ENCODE measurements at regions not wholly inside any gene's neighbourhood (a gene's known extent, or its start where the extent isn't known, plus 50 kb on each side); places are given as distances from the start of the nearest gene placed in this dataset.

DNA sequence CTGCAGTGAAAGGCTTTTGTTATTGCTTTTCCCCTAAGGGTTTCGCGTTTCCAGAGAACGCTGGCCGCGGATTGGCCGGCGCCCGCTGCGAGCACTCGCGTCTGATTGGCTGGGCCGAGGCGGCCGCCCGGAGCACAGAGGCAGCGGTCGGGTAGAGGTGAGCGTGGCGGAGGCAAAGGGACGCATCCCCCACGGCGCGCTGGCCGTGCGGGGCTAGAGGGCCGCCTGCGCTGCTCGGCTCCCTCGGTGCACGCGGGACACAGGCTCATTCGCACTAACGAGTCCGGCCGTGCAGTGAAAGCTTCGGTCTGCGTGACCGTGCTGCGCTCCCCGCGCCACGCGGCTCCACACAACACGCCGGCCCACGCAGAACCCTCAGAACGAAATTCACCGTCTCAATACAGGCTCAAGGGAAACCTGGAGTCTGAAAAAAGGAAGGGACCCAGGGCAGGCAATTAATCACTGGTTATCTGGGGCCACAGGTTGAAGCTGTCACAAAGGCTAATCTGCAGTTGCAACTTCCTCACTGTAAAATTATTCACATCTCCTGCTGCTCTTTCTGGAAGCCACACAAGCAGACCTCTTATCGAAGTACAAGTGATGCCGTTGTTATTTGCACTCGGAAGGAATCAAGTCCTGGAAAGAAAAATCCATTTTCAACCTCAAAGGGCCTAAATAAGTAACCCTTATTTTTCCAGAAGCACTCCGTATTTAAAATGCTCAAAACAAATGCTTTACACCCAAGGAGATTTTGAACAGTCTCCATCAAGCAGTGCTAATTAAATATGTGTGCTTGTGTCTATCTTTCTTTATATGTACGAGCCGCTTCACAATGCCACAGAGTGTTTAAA is 94.6 kb downstream of the ZNF608 start:
- no peak overlapping the region for H3K27ac ChIP-seq (ENCODE audit: low read depth, low read length)
- H2AFZ ChIP-seq (ENCODE audit: low read length): no peak overlapping the region
- TF ChIP-seq SIRT6 (IDR thresholded peaks at IDR 0.05; ENCODE audit: low read length): no peak
- no peak for TF ChIP-seq CHD1 (IDR thresholded peaks at IDR 0.05; ENCODE audit: low read depth, low read length)
- no peak for TF ChIP-seq KDM5A (IDR thresholded peaks at IDR 0.05; ENCODE audit: low read length)
- TF ChIP-seq ATF3 (IDR thresholded peaks at IDR 0.05; ENCODE audit: insufficient read depth, low read depth, low read length): no peak
- no peak for TF ChIP-seq EP300 (IDR thresholded peaks at IDR 0.05; ENCODE audit: borderline replicate concordance in 1 of 2, low read depth in 2 of 2, low read length in 2 of 2)
- no peak for TF ChIP-seq TCF12 (IDR thresholded peaks at IDR 0.05; ENCODE audit: low read depth, low read length)

More for the DNA sequence above, 94.6 kb downstream of the ZNF608 start:
- H3K9ac ChIP-seq (replicated peaks in 1 of 4; ENCODE audit: extremely low read depth in 1 of 4, low read depth in 3 of 4, low read length in 3 of 4): peak overlapping the region in 2 of 4 experiments; percentile 34 to 39; a peak in 2 of 7 replicates
- no peaks in the 10 kb centered on the region for H3K9me3 ChIP-seq (ENCODE audit: insufficient read depth in 2 of 2, low read depth in 1 of 2, low read length in 1 of 2)
- FAIRE-seq (no peak), DNase-seq (ENCODE audit: low read depth in 1 of 2, low spot score in 2 of 2) (peak in 1 of 2 experiments; percentile 87)
- no peak overlapping the region for H3K14ac ChIP-seq (ENCODE audit: insufficient read length)
- H2BK20ac ChIP-seq (ENCODE audit: low read length): peak overlapping the region; percentile 3; the same call in 1 of the 2 replicates
- peaks cover 2% of the 10 kb centered on the region; the same call in 1 of the 2 replicates for H3K23me2 ChIP-seq (ENCODE audit: low read depth, low read length)
- H2BK120ac ChIP-seq (replicated peaks; ENCODE audit: low read depth, low read length): no peak overlapping the region
- POLR2A ChIA-PET (ENCODE audit: partially characterized antibody): interaction anchor here (0.9 to 2.0 kb wide), 4 partner anchors 8 to 17 kb away, joined by 3 to 9 read pairs (median 5); no protein-coding TSS in a partner anchor
- H3K36me3 ChIP-seq (ENCODE audit: control insufficient read depth in 2 of 4, insufficient read depth in 4 of 4, low read length in 3 of 4): peaks cover 7 to 20% (median 18%) of the 10 kb centered on the region in 4 experiments; a peak in 7 of 8 replicates
- H3K79me1 ChIP-seq (ENCODE audit: low read depth, low read length): peaks cover 9% of the 10 kb centered on the region; the same call in 1 of the 2 replicates
- peak overlapping the region; percentile 72; the same call in 1 of the 2 replicates for H2BK12ac ChIP-seq (ENCODE audit: low read depth, low read length)
- peaks cover 5 to 17% (median 9%) of the 10 kb centered on the region in 4 experiments; a peak in 6 of 7 replicates for H3K4me1 ChIP-seq (replicated peaks in 1 of 4; ENCODE audit: control insufficient read depth in 3 of 4, insufficient read depth in 4 of 4, low read length in 3 of 4)
- no peak overlapping the region for H3K23ac ChIP-seq (ENCODE audit: insufficient read length)
- H3K79me2 ChIP-seq (ENCODE audit: control insufficient read depth in 1 of 2, insufficient read depth in 2 of 2, low read length in 2 of 2): peaks cover 4 to 86% of the 10 kb centered on the region in 2 experiments; a peak in 3 of 4 replicates
- no peak overlapping the region for H3K56ac ChIP-seq (replicated peaks; ENCODE audit: insufficient read length, low read depth, low read length)
- H4K20me1 ChIP-seq (replicated peaks in 1 of 2; ENCODE audit: control insufficient read depth in 1 of 2, insufficient read depth in 2 of 2, low read length in 2 of 2): peaks cover 2 to 3% of the 10 kb centered on the region in 2 experiments
- peak overlapping the region; percentile 76 for H4K5ac ChIP-seq (ENCODE audit: insufficient read length, low read depth, low read length)
- peak overlapping the region; percentile 93; the same call in 1 of the 2 replicates for H4K8ac ChIP-seq (ENCODE audit: extremely low read depth, insufficient read depth, low read length)
- peak overlapping the region; percentile 68; the same call in 1 of the 2 replicates for H2BK15ac ChIP-seq (ENCODE audit: low read length)
- peak overlapping the region; percentile 89; the same call in 1 of the 2 replicates for H2BK5ac ChIP-seq (ENCODE audit: low read depth, low read length)
- 10% methylated on average over 48 of the region's 54 CpGs; no CpG with 5 or more reads in 1 of the 2 experiments for WGBS, 2 experiments (ENCODE audit: extremely low coverage in 1 of 2, insufficient coverage in 1 of 2, insufficient read length in 1 of 2, insufficient replicate concordance in 2 of 2, low coverage in 1 of 2, low lambda C conversion rate in 2 of 2, missing lambda C conversion rate in 1 of 2)
- H3K4me2 ChIP-seq (ENCODE audit: insufficient read depth in 1 of 2, low read depth in 2 of 2, low read length in 2 of 2): peak overlapping the region; percentile 56 to 87
- H4K91ac ChIP-seq (replicated peaks; ENCODE audit: insufficient read length, low read length): peak overlapping the region; percentile 83
- H3K4ac ChIP-seq (replicated peaks; ENCODE audit: insufficient read length, low read depth, low read length): no peak overlapping the region
- no peaks in the 10 kb centered on the region for H3K27me3 ChIP-seq (replicated peaks in 1 of 4; ENCODE audit: control insufficient read depth in 3 of 4, extremely low read depth in 1 of 4, insufficient read depth in 3 of 4, low read length in 3 of 4)
- CTCF ChIA-PET (ENCODE audit: partially characterized antibody): interaction anchor here (0.5 to 0.9 kb wide), 2 partner anchors 9 to 23 kb away, joined by 3 to 4 read pairs; no protein-coding TSS in a partner anchor
- peak overlapping the region; percentile 86; the same call in 1 of the 2 replicates for H3K18ac ChIP-seq (ENCODE audit: extremely low read depth, low read length)
- no peak overlapping the region for H2AK5ac ChIP-seq (ENCODE audit: low read depth, low read length)
- H3K4me3 ChIP-seq (ENCODE audit: extremely low read depth in 1 of 4, insufficient read depth in 2 of 4, low read depth in 3 of 4, low read length in 4 of 4): peak overlapping the region; percentile 29 to 56 (median 44)

All from H1 (cell line).